HepG2 (cell line): ENCODE measurements at regions not wholly inside any gene's neighbourhood (a gene's known extent, or its start where the extent isn't known, plus 50 kb on each side); places are given as distances from the start of the nearest gene placed in this dataset.

Experiments used
- ATAC-seq: fragments of 200-7000 bp; cut with Tn5 transposase; 3 replicates; pipeline ENCODE4 v1.9.1; 2020; ENCODE audit warnings: mild to moderate bottlenecking, moderate library complexity
- BruUV-seq: library from RNA; stranded (reverse); fragments of 400-500 nt; replicated peaks from 2 replicates; lab custom pipeline; 2021; lab: Mats Ljungman, UMichigan
- CTCF ChIA-PET: fragments of 300-600 bp; formaldehyde crosslinking; extraction: SDS; loops from one replicate; lab custom pipeline; 2021; ENCODE audit warnings: low total read pairs, inconsistent platforms, low intra/inter-chr PET ratio; lab: Yijun Ruan, JAX
- POLR2A ChIA-PET: fragments of 350-600 bp; sonication (Branson Sonifier 250); formaldehyde crosslinking; loops from one replicate; lab custom pipeline; 2020; ENCODE audit warnings: antibody characterized with exemption, inconsistent platforms; lab: Yijun Ruan, JAX
- DNase-seq: peaks from one replicate; pipeline ENCODE4 v3.0.0-alpha.2; 2015; ENCODE audit warnings: low spot score
- FAIRE-seq: peaks from 3 replicates; lab custom pipeline; 2011; peaks lifted over from hg19 to GRCh38; lab: Jason Lieb, UNC
- H2AFZ ChIP-seq: one replicate; pipeline ENCODE4 v1.6.1; 2011; ENCODE audit warnings: low read length, inconsistent platforms
- H3K27ac ChIP-seq: fragments of 300-600 bp; 3 replicates; pipeline ENCODE4 v1.8.0; 2011; ENCODE audit warnings: mixed run types, mild to moderate bottlenecking, mixed read lengths, low read length, inconsistent platforms; ENCODE audit not compliant: insufficient read depth; ENCODE audit errors: extremely low read length
- H3K27me3 ChIP-seq, 2 experiments: fragments of 200-600 bp in 1 of 2; 2 replicates in 1 of 2; 3 replicates in 1 of 2; pipeline versions ENCODE4 v1.6.0 to v1.8.0; 2011; ENCODE audit warnings: low read length in 2 of 2, mild to moderate bottlenecking in 2 of 2, moderate library complexity in 2 of 2, inconsistent platforms in 1 of 2; ENCODE audit not compliant: insufficient read depth in 2 of 2, control insufficient read depth in 1 of 2
- H3K36me3 ChIP-seq, 2 experiments: fragments of 200-600 bp in 1 of 2; replicated peaks in 1 of 2; 2 replicates in 1 of 2; 3 replicates in 1 of 2; pipeline versions ENCODE4 v1.5.1 to v1.8.0; 2011; ENCODE audit warnings: low read length in 2 of 2, inconsistent platforms in 1 of 2; ENCODE audit not compliant: insufficient read depth in 2 of 2, control insufficient read depth in 1 of 2
- H3K4me1 ChIP-seq: 2 replicates; pipeline ENCODE4 v1.5.1; 2012; ENCODE audit warnings: low read length, inconsistent platforms; ENCODE audit not compliant: insufficient read depth
- H3K4me2 ChIP-seq: 2 replicates; pipeline ENCODE4 v1.6.0; 2011; ENCODE audit warnings: low read depth, low read length, inconsistent platforms
- H3K4me3 ChIP-seq, 3 experiments: fragments of 200-600 bp in 1 of 3; sonication (generic), shearing (Covaris generic) in 1 of 3; replicated peaks in 1 of 3; 2 replicates each; pipeline ENCODE4 v1.5.1; 2011 to 2016; ENCODE audit warnings: low read length in 3 of 3, inconsistent platforms in 2 of 3, low read depth in 2 of 3, mild to moderate bottlenecking in 2 of 3, control low read depth in 1 of 3, mixed read lengths in 1 of 3; ENCODE audit not compliant: insufficient read depth in 1 of 3
- H3K79me2 ChIP-seq: one replicate; pipeline ENCODE4 v1.6.1; 2011; ENCODE audit warnings: low read length, inconsistent platforms; ENCODE audit not compliant: insufficient read depth
- H3K9ac ChIP-seq: 2 replicates; pipeline ENCODE4 v1.6.0; 2011; ENCODE audit warnings: mild to moderate bottlenecking, low read depth, low read length, inconsistent platforms; ENCODE audit not compliant: insufficient read depth
- H3K9me3 ChIP-seq: 2 replicates; pipeline ENCODE4 v1.5.1; 2012; ENCODE audit warnings: mild to moderate bottlenecking, low read length
- H4K20me1 ChIP-seq: 2 replicates; pipeline ENCODE4 v1.6.0; 2011; ENCODE audit warnings: inconsistent platforms, mild to moderate bottlenecking, low read length, moderate library complexity; ENCODE audit not compliant: insufficient read depth
- ADNP ChIP-seq: sonication (generic); formaldehyde crosslinking; IDR thresholded peaks from 2 replicates; pipeline ENCODE4 v1.4.0; 2020; ENCODE audit warnings: missing genetic modification reagents
- ATAD3A ChIP-seq: sonication (generic); formaldehyde crosslinking; IDR thresholded peaks from 2 replicates; pipeline ENCODE4 v1.4.0; 2020; ENCODE audit warnings: missing genetic modification reagents
- FOXO1 ChIP-seq: sonication (generic); formaldehyde crosslinking; IDR thresholded peaks from 2 replicates; pipeline ENCODE4 v1.4.0; 2020; ENCODE audit warnings: missing genetic modification reagents
- KDM5A ChIP-seq: fragments of 200-600 bp; sonication (generic); IDR thresholded peaks from 2 replicates; pipeline ENCODE4 v1.7.0; 2018; ENCODE audit warnings: antibody characterized with exemption, mild to moderate bottlenecking, low read length, borderline replicate concordance
- NFIC ChIP-seq: IDR thresholded peaks from 2 replicates; pipeline ENCODE4 v1.6.1; 2012; ENCODE audit warnings: mild to moderate bottlenecking, low read length, inconsistent platforms
- NFYB ChIP-seq: sonication (generic); formaldehyde crosslinking; IDR thresholded peaks from 2 replicates; pipeline ENCODE4 v1.4.0; 2020; ENCODE audit warnings: missing genetic modification reagents
- PITX1 ChIP-seq: sonication (generic); formaldehyde crosslinking; IDR thresholded peaks from 2 replicates; pipeline ENCODE4 v1.5.1; 2020; ENCODE audit warnings: mild to moderate bottlenecking, missing genetic modification reagents
- PRPF4 ChIP-seq: fragments of 200-400 bp; formaldehyde crosslinking; IDR thresholded peaks from 2 replicates; pipeline ENCODE4 v1.6.1; 2016; ENCODE audit warnings: low read length, low read depth; ENCODE audit not compliant: poor library complexity, severe bottlenecking
- RFXANK ChIP-seq: IDR thresholded peaks from 2 replicates; pipeline ENCODE4 v1.6.1; 2016
- RFXAP ChIP-seq: sonication (generic); formaldehyde crosslinking; IDR thresholded peaks from 2 replicates; pipeline ENCODE4 v1.4.0; 2020; ENCODE audit warnings: missing genetic modification reagents, borderline replicate concordance
- TARDBP ChIP-seq: sonication (generic); formaldehyde crosslinking; IDR thresholded peaks from 2 replicates; pipeline ENCODE4 v1.8.0; 2022; ENCODE audit warnings: mild to moderate bottlenecking, missing genetic modification reagents
- TEAD3 ChIP-seq: optimal IDR thresholded peaks from 2 replicates; pipeline ENCODE3; 2016; ENCODE audit warnings: borderline replicate concordance
- ZMYM4 ChIP-seq: sonication (generic); formaldehyde crosslinking; IDR thresholded peaks from 2 replicates; pipeline ENCODE4 v1.8.1; 2023; ENCODE audit warnings: mild to moderate bottlenecking, missing genetic modification reagents
- ZNF292 ChIP-seq: sonication (generic); formaldehyde crosslinking; IDR thresholded peaks from 2 replicates; pipeline ENCODE4 v1.8.1; 2022; ENCODE audit warnings: mild to moderate bottlenecking, low read depth, missing genetic modification reagents, borderline replicate concordance
- ZNF589 ChIP-seq: sonication (generic); formaldehyde crosslinking; conservative IDR thresholded peaks from 2 replicates; pipeline ENCODE4 v1.8.0; 2022; ENCODE audit warnings: mild to moderate bottlenecking, moderate library complexity, missing genetic modification reagents
- ZNF616 ChIP-seq: sonication (generic); formaldehyde crosslinking; IDR thresholded peaks from 2 replicates; pipeline ENCODE4 v1.5.0; 2020; ENCODE audit warnings: low read depth, mild to moderate bottlenecking, missing genetic modification reagents
- ZSCAN20 ChIP-seq: sonication (generic); formaldehyde crosslinking; IDR thresholded peaks from 2 replicates; pipeline ENCODE4 v1.4.0; 2020; ENCODE audit warnings: missing genetic modification reagents, mild to moderate bottlenecking, borderline replicate concordance
- WGBS: methylation state at CpG from one replicate; pipeline ENCODE4 v1.1.6; 2017; ENCODE audit warnings: low lambda C conversion rate; 5-methylcytosine and 5-hydroxymethylcytosine counted together
- in situ Hi-C: cut with HindIII; loops from 2 replicates; pipeline ENCODE4 v1.10.0; 2017; ENCODE audit warnings: low pct_unique_long_range_greater_than_20kb; ENCODE audit not compliant: extremely low pct_ligation_motif_present
- intact Hi-C: fragments of 100-400 bp; cut with micrococcal nuclease; formaldehyde crosslinking; loops from one replicate; pipeline ENCODE4 v1.10.0; 2022; ENCODE audit not compliant: unreplicated experiment
- TF ChIP-seq, protein P1 (sequence below): sonication (generic); formaldehyde crosslinking; IDR thresholded peaks from 2 replicates; pipeline ENCODE4 v1.8.0; 2022; ENCODE audit warnings: low read depth, missing genetic modification reagents
- TF ChIP-seq, protein P2 (sequence below), 2 experiments: sonication (generic) in 1 of 2; formaldehyde crosslinking in 1 of 2; IDR thresholded peaks; 2 replicates each; pipeline versions ENCODE4 v1.5.1 to v1.6.1; 2011 to 2020; ENCODE audit warnings: borderline replicate concordance in 1 of 2, low read depth in 1 of 2, low read length in 1 of 2, mild to moderate bottlenecking in 1 of 2, missing genetic modification reagents in 1 of 2, moderate library complexity in 1 of 2

DNA sequence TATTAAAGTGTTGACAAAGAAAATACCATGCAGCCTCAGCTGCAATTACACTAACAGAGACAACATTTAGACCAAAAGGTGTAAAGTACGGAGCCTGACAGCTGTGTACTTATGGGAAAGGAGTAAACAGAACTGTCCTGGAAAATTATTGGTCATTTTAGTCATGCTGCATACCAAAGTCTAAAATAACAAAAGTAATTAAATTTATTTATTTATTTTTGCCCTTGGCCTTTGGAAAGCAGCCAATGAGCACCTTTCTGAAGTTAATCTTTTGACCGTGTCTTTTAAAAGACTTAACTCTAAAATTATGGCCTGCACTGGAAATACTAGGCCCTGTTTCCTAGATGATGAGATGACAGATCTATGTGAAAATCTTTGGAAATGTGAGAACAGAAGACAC lies 597.6 kb downstream of the NXPH1 start:
- ChIA-PET POLR2A (no interaction called here), CTCF (no interaction called here)
- no peaks in the 10 kb centered on the region for H4K20me1 ChIP-seq
- no peaks in the 10 kb centered on the region for H3K36me3 ChIP-seq
- TF ChIP-seq ZSCAN20 (CRISPR knock-in tag) (no peak), PRPF4 (no peak), FOXO1 (CRISPR knock-in tag) (no peak), RFXANK (CRISPR knock-in tag) (no peak), TEAD3 (CRISPR knock-in tag) (no peak), ZMYM4 (CRISPR knock-in tag) (no peak), NFYB (CRISPR knock-in tag) (no peak), ATAD3A (CRISPR knock-in tag) (no peak), ZNF292 (CRISPR knock-in tag) (no peak), ZNF589 (CRISPR knock-in tag) (no peak), ADNP (CRISPR knock-in tag) (no peak), RFXAP (no peak), ZNF616 (CRISPR knock-in tag) (no peak), NFIC (no peak), KDM5A (no peak), PITX1 (CRISPR knock-in tag) (no peak), TARDBP (CRISPR knock-in tag) (no peak)
- TF ChIP-seq, protein P1, sequence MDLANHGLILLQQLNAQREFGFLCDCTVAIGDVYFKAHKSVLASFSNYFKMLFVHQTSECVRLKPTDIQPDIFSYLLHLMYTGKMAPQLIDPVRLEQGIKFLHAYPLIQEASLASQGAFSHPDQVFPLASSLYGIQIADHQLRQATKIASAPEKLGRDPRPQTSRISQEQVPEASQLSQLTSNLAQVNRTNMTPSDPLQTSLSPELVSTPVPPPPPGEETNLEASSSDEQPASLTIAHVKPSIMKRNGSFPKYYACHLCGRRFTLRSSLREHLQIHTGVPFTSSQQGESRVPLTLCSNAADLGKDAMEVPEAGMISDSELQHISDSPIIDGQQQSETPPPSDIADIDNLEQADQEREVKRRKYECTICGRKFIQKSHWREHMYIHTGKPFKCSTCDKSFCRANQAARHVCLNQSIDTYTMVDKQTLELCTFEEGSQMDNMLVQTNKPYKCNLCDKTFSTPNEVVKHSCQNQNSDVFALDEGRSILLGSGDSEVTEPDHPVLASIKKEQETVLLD, result no peak
- TF ChIP-seq, protein P2, sequence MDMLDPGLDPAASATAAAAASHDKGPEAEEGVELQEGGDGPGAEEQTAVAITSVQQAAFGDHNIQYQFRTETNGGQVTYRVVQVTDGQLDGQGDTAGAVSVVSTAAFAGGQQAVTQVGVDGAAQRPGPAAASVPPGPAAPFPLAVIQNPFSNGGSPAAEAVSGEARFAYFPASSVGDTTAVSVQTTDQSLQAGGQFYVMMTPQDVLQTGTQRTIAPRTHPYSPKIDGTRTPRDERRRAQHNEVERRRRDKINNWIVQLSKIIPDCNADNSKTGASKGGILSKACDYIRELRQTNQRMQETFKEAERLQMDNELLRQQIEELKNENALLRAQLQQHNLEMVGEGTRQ (IDR thresholded peaks at IDR 0.05; ENCODE audit: low read depth, low read length), result no peak
- TF ChIP-seq, protein P2 (CRISPR knock-in tag; IDR thresholded peaks at IDR 0.05; ENCODE audit: borderline replicate concordance), result no peak
- no peaks in the 10 kb centered on the region for H3K79me2 ChIP-seq
- FAIRE-seq (no peak), ATAC-seq (no peak), DNase-seq (no peak)
- no peak overlapping the region for H3K27ac ChIP-seq
- intact Hi-C loops, result no loop called here
- H3K27me3 ChIP-seq, result no peaks in the 10 kb centered on the region
- 2% methylated on average over 2 of the region's 2 CpGs for WGBS
- H3K4me1 ChIP-seq, result no peaks in the 10 kb centered on the region
- in situ Hi-C loops, result no loop called here
- H3K9ac ChIP-seq, result no peak overlapping the region
- no peak overlapping the region for H3K4me2 ChIP-seq
- peaks cover 37% of the 10 kb centered on the region for H3K9me3 ChIP-seq
- BruUV-seq, result no TSS peak
- H2AFZ ChIP-seq, result no peak overlapping the region
- no peak overlapping the region for H3K4me3 ChIP-seq
